GM12878 (cell line): ENCODE measurements at regions not wholly inside any gene's neighbourhood (a gene's known extent, or its start where the extent isn't known, plus 50 kb on each side); places are given as distances from the start of the nearest gene placed in this dataset.

ENCODE experiments used
- ATAC-seq: fragments of 200-7000 bp; cut with Tn5 transposase; 3 replicates; pipeline ENCODE4 v1.9.1; 2020; ENCODE audit warnings: mild to moderate bottlenecking, moderate library complexity
- BruUV-seq: library from RNA; stranded (reverse); fragments of 400-500 nt; replicated peaks from 2 replicates; lab custom pipeline; 2021; lab: Mats Ljungman, UMichigan
- CTCF ChIA-PET: fragments of 300-600 bp; sonication (Branson Sonifier 250); formaldehyde crosslinking; extraction: SDS; loops from one replicate; lab custom pipeline; 2021; ENCODE audit warnings: inconsistent platforms; lab: Yijun Ruan, JAX
- POLR2A ChIA-PET: fragments of 350-600 bp; formaldehyde crosslinking; extraction: SDS; loops from one replicate; lab custom pipeline; 2021; ENCODE audit warnings: inconsistent platforms; lab: Charles Lee
- RAD21 ChIA-PET: fragments of 300-600 bp; sonication (Branson Sonifier 250); formaldehyde crosslinking; loops from one replicate; lab custom pipeline; 2023; ENCODE audit warnings: antibody characterized with exemption; ENCODE audit not compliant: unreplicated experiment; lab: Charles Lee
- SMC1A ChIA-PET: fragments of 300-600 bp; sonication (Branson Sonifier 250); formaldehyde crosslinking; loops from one replicate; lab custom pipeline; 2023; ENCODE audit not compliant: unreplicated experiment, uncharacterized antibody; lab: Charles Lee
- DNase-seq: peaks from one replicate; pipeline ENCODE4 v3.0.0-alpha.2; 2011; ENCODE audit warnings: low read depth, low spot score
- FAIRE-seq: peaks from 3 replicates; lab custom pipeline; 2011; peaks lifted over from hg19 to GRCh38; lab: Jason Lieb, UNC
- H2AFZ ChIP-seq: 2 replicates; pipeline ENCODE4 v1.6.0; 2011; ENCODE audit warnings: low read depth, low read length, control low read depth; ENCODE audit not compliant: control insufficient read depth
- H3K27ac ChIP-seq: 2 replicates; pipeline ENCODE4 v1.5.1; 2011; ENCODE audit warnings: control low read depth; ENCODE audit not compliant: control insufficient read depth, insufficient read depth
- H3K27me3 ChIP-seq, 2 experiments: replicated peaks in 1 of 2; 2 replicates each; pipeline versions ENCODE4 v1.6.0 to v1.6.1; 2011; ENCODE audit warnings: low read length in 1 of 2; ENCODE audit not compliant: control insufficient read depth in 2 of 2, insufficient read depth in 2 of 2
- H3K36me3 ChIP-seq, 2 experiments: 2 replicates each; pipeline ENCODE4 v1.5.1; 2011; ENCODE audit warnings: low read length in 1 of 2; ENCODE audit not compliant: control insufficient read depth in 2 of 2, insufficient read depth in 2 of 2
- H3K4me1 ChIP-seq: 2 replicates; pipeline ENCODE4 v1.6.1; 2011; ENCODE audit warnings: mild to moderate bottlenecking, low read length, moderate library complexity, mixed read lengths; ENCODE audit not compliant: control insufficient read depth, insufficient read depth
- H3K4me2 ChIP-seq: 2 replicates; pipeline ENCODE4 v1.6.0; 2011; ENCODE audit warnings: control low read depth; ENCODE audit not compliant: control insufficient read depth, insufficient read depth
- H3K4me3 ChIP-seq: fragments of 200-600 bp; sonication (generic); 2 replicates; pipeline ENCODE4 v1.5.1; 2016
- H3K79me2 ChIP-seq: 2 replicates; pipeline ENCODE4 v1.6.0; 2011; ENCODE audit warnings: low read length; ENCODE audit not compliant: control insufficient read depth, insufficient read depth
- H3K9ac ChIP-seq: 2 replicates; pipeline ENCODE4 v1.8.0; 2011; ENCODE audit warnings: low read length, control low read depth, mixed read lengths; ENCODE audit not compliant: control insufficient read depth, insufficient read depth
- H3K9me3 ChIP-seq: replicated peaks from 3 replicates; pipeline ENCODE4 v1.5.1; 2011; ENCODE audit warnings: mild to moderate bottlenecking, low read length; ENCODE audit not compliant: control insufficient read depth, insufficient read depth
- H4K20me1 ChIP-seq: 2 replicates; pipeline ENCODE4 v1.6.0; 2011; ENCODE audit not compliant: control insufficient read depth, insufficient read depth
- CHD4 ChIP-seq: fragments of 200-600 bp; sonication (generic); IDR thresholded peaks from 2 replicates; pipeline ENCODE4 v1.6.1; 2016; ENCODE audit warnings: mild to moderate bottlenecking
- EGR1 ChIP-seq, 2 experiments: IDR thresholded peaks; 1 replicate in 1 of 2; 2 replicates in 1 of 2; pipeline ENCODE4 v1.6.1; 2011 to 2012; ENCODE audit warnings: low read depth in 2 of 2, low read length in 2 of 2, borderline replicate concordance in 1 of 2, mild to moderate bottlenecking in 1 of 2, moderate library complexity in 1 of 2
- HSF1 ChIP-seq: fragments of 150-350 bp; IDR thresholded peaks from 2 replicates; pipeline ENCODE4 v1.6.1; 2014; ENCODE audit warnings: mild to moderate bottlenecking, low read depth, low read length
- MAX ChIP-seq: IDR thresholded peaks from 2 replicates; pipeline ENCODE4 v1.6.1; 2012; ENCODE audit warnings: low read depth, low read length, improper control_type of control experiment
- MEF2B ChIP-seq: fragments of 450-650 bp; IDR thresholded peaks from 2 replicates; pipeline ENCODE4 v1.6.1; 2018; ENCODE audit warnings: mild to moderate bottlenecking, moderate library complexity; ENCODE audit not compliant: partially characterized antibody, poor library complexity, severe bottlenecking
- MTA3 ChIP-seq: IDR thresholded peaks from 2 replicates; pipeline ENCODE4 v1.6.1; 2012; ENCODE audit warnings: low read length, inconsistent platforms, borderline replicate concordance
- MXI1 ChIP-seq: fragments of 150-350 bp; IDR thresholded peaks from 2 replicates; pipeline ENCODE4 v1.6.1; 2011; ENCODE audit warnings: low read depth, mild to moderate bottlenecking, inconsistent platforms, low read length, improper control_type of control experiment
- ZBTB40 ChIP-seq: fragments of 450-650 bp; IDR thresholded peaks from 2 replicates; pipeline ENCODE4 v1.6.1; 2016; ENCODE audit warnings: mild to moderate bottlenecking, moderate library complexity, borderline replicate concordance
- ZNF24 ChIP-seq: fragments of 450-650 bp; IDR thresholded peaks from 2 replicates; pipeline ENCODE4 v1.6.1; 2017; ENCODE audit warnings: antibody characterized with exemption, mild to moderate bottlenecking
- ZNF384 ChIP-seq: IDR thresholded peaks from 2 replicates; pipeline ENCODE4 v1.6.1; 2012; ENCODE audit warnings: low read depth, mild to moderate bottlenecking, low read length, improper control_type of control experiment, borderline replicate concordance
- WGBS: methylation state at CpG from one replicate; pipeline ENCODE4 v1.1.6; 2016; ENCODE audit warnings: low lambda C conversion rate; ENCODE audit not compliant: insufficient replicate concordance, insufficient coverage; ENCODE audit errors: missing lambda C conversion rate; 5-methylcytosine and 5-hydroxymethylcytosine counted together
- in situ Hi-C: fragments of 300-500 bp; cut with MboI; formaldehyde crosslinking; loops from 9 replicates; pipeline ENCODE4 v1.14.3; 2018; ENCODE audit warnings: mixed read lengths
- intact Hi-C: fragments of 100-400 bp; cut with micrococcal nuclease; formaldehyde crosslinking; loops from one replicate; pipeline ENCODE4 v1.14.2; 2022; ENCODE audit not compliant: unreplicated experiment

- no peak overlapping the region for H2AFZ ChIP-seq
- no peak for ATAC-seq
- ChIA-PET CTCF (no interaction called here), POLR2A (no interaction called here), SMC1A (no interaction called here), RAD21 (no interaction called here)
- no peaks in the 10 kb centered on the region for H3K4me1 ChIP-seq
- H3K27me3 ChIP-seq: no peaks in the 10 kb centered on the region
- TF ChIP-seq ZBTB40 (no peak), MEF2B (no peak), HSF1 (no peak), ZNF384 (no peak), CHD4 (no peak), MTA3 (no peak), ZNF24 (no peak), EGR1 (IDR thresholded peaks at IDR 0.05; ENCODE audit: borderline replicate concordance in 1 of 2, low read depth in 2 of 2, low read length in 2 of 2) (no peak), MXI1 (no peak), MAX (no peak)
- FAIRE-seq: no peak
- BruUV-seq: no TSS peak
- no peak for DNase-seq
- in situ Hi-C loops: no loop called here
- intact Hi-C loops: no loop called here
- no peak overlapping the region for H3K4me2 ChIP-seq
- H3K4me3 ChIP-seq: no peak overlapping the region
- H4K20me1 ChIP-seq: no peaks in the 10 kb centered on the region
- no peak overlapping the region for H3K27ac ChIP-seq
- no peaks in the 10 kb centered on the region for H3K9me3 ChIP-seq
- no peaks in the 10 kb centered on the region for H3K79me2 ChIP-seq
- no peak overlapping the region for H3K9ac ChIP-seq
- WGBS: 52% methylated on average over 2 of the region's 2 CpGs
- H3K36me3 ChIP-seq: no peaks in the 10 kb centered on the region
Observed at GRCh38 chr10:33112831-33113455, 154.9 kb upstream of the ITGB1 start.
